DLD1 (cell line): ENCODE measurements at regions not wholly inside any gene's neighbourhood (a gene's known extent, or its start where the extent isn't known, plus 50 kb on each side); places are given as distances from the start of the nearest gene placed in this dataset.
"Not testable (repeated sequence)": the region's sequence is repeated elsewhere in the genome, so short reads cannot be mapped to it uniquely, and the experiment has no call there.

Experiments
- in situ Hi-C: cut with HindIII; loops from 2 replicates; pipeline ENCODE4 v1.10.0; 2017; ENCODE audit warnings: low sequenced_read_pairs

- in situ Hi-C loops: no loop called here
Measured at GRCh38 chr7:21304808-21305375, 123.0 kb upstream of the SP4 start.

- in situ Hi-C loops: no loop called here
Measured at GRCh38 chr7:21305455-21306235, 122.2 kb upstream of the SP4 start.

- in situ Hi-C loops: no loop called here
Measured at GRCh38 chr7:21314954-21315353, 112.9 kb upstream of the SP4 start.

- in situ Hi-C loops: no loop called here
Measured at GRCh38 chr7:21317966-21318915, 109.6 kb upstream of the SP4 start.

- in situ Hi-C loops: no loop called here
Measured at GRCh38 chr7:21318916-21319270, 109.0 kb upstream of the SP4 start.

- in situ Hi-C loops: no loop called here
Measured at GRCh38 chr7:21326241-21326640, 101.6 kb upstream of the SP4 start.

GRCh38 chr7:21326921-21327320 is 101.0 kb upstream of the SP4 start:
- in situ Hi-C loops: no loop called here

- in situ Hi-C loops: no loop called here
Measured at GRCh38 chr7:21327422-21328409, 100.2 kb upstream of the SP4 start.

GRCh38 chr7:21330462-21331178 is 97.3 kb upstream of the SP4 start:
- in situ Hi-C loops: no loop called here

GRCh38 chr7:21334906-21335305 is 93.0 kb upstream of the SP4 start:
- in situ Hi-C loops: no loop called here

GRCh38 chr7:21336743-21337142 is 91.1 kb upstream of the SP4 start:
- in situ Hi-C loops: no loop called here

GRCh38 chr7:21338728-21339164 is 89.1 kb upstream of the SP4 start:
- in situ Hi-C loops: no loop called here

- in situ Hi-C loops: not testable (repeated sequence)
Measured at GRCh38 chr7:21344900-21345299, 83.0 kb upstream of the SP4 start.

- in situ Hi-C loops: no loop called here
Measured at GRCh38 chr7:21345361-21345760, 82.5 kb upstream of the SP4 start.

- in situ Hi-C loops: no loop called here
Measured at GRCh38 chr7:21346297-21346696, 81.6 kb upstream of the SP4 start.

- in situ Hi-C loops: no loop called here
Measured at GRCh38 chr7:21352540-21353387, 75.1 kb upstream of the SP4 start.

GRCh38 chr7:21353388-21353780 is 74.5 kb upstream of the SP4 start:
- in situ Hi-C loops: no loop called here

- in situ Hi-C loops: no loop called here
Measured at GRCh38 chr7:21354284-21354683, 73.6 kb upstream of the SP4 start.

GRCh38 chr7:21355406-21355874 is 72.4 kb upstream of the SP4 start:
- in situ Hi-C loops: no loop called here
